ENCODE measurements at regions not wholly inside any gene's neighbourhood (a gene's known extent, or its start where the extent isn't known, plus 50 kb on each side); places are given as distances from the start of the nearest gene placed in this dataset.

DNA sequence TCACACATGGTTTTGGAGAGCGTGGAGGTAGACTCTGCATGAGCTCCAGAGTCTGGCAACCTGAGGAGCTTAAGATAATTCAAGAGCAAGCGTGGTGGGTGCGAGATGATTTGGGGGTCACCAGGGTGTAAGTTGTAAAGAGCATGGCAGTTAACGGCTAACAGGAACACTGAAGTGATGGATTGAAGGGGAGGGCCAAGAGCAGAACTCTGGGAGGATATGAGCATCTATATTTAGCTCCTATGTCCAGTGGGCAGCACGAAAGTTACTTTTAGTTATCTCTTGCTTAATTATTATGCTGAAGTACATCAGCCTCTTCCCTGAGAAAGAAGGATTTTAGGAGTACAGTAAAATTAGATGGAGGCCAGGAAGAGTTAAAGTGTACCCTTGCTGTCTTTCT, 231.9 kb upstream of the HAND2 start:
- 74 to 84% methylated on average over 5 of the region's 5 CpGs for WGBS, 2 donors
- Histone ChIP-seq H3K27me3 (no peaks in the 10 kb centered on the region), H3K27ac (no peak overlapping the region)

DNA sequence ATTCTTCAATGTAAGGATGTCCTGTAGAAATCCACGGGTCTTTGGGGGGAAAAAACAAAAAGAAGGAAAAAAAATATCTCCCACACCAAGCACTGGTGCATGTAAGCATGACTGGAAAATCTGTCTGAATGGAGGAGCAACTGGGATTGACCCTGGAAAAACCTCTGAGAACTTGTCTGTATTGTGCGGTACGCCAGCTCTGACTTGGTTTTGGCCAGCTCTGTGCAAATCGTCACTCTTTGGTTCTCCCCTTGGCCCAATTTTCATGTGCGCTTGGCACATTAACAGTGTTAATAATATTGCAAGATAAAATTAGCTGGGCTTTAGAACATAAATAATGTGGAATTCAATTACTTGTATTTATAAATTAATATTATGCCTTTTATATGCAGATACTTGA, 231.2 kb upstream of the HAND2 start:
- intact Hi-C loops (cut with DNase I): no loop called here
- H3K36me3 ChIP-seq: no peaks in the 10 kb centered on the region
- TF ChIP-seq EP300 (IDR thresholded peaks at IDR 0.05) (no peak), POLR2AphosphoS5 (IDR thresholded peaks at IDR 0.05) (no peak), POLR2A (IDR thresholded peaks at IDR 0.05) (no peak)
- TF ChIP-seq, protein P1, sequence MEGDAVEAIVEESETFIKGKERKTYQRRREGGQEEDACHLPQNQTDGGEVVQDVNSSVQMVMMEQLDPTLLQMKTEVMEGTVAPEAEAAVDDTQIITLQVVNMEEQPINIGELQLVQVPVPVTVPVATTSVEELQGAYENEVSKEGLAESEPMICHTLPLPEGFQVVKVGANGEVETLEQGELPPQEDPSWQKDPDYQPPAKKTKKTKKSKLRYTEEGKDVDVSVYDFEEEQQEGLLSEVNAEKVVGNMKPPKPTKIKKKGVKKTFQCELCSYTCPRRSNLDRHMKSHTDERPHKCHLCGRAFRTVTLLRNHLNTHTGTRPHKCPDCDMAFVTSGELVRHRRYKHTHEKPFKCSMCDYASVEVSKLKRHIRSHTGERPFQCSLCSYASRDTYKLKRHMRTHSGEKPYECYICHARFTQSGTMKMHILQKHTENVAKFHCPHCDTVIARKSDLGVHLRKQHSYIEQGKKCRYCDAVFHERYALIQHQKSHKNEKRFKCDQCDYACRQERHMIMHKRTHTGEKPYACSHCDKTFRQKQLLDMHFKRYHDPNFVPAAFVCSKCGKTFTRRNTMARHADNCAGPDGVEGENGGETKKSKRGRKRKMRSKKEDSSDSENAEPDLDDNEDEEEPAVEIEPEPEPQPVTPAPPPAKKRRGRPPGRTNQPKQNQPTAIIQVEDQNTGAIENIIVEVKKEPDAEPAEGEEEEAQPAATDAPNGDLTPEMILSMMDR (IDR thresholded peaks at IDR 0.05): no peak
- no peak overlapping the region for H3K27ac ChIP-seq
- no peak for DNase-seq
- no peak overlapping the region for H3K4me3 ChIP-seq
- H3K4me1 ChIP-seq: peaks cover 0 to 14% (median 5%) of the 10 kb centered on the region in 4 donors
- no peaks in the 10 kb centered on the region for H3K9me3 ChIP-seq
- 90 to 92% methylated on average over 5 of the region's 5 CpGs for WGBS, 2 donors
- H3K27me3 ChIP-seq: no peaks in the 10 kb centered on the region

More for the DNA sequence above, 231.9 kb upstream of the HAND2 start:
- no peaks in the 10 kb centered on the region for H3K9me3 ChIP-seq
- H3K4me3 ChIP-seq: no peak overlapping the region
- peaks cover 0 to 14% (median 5%) of the 10 kb centered on the region in 4 donors for H3K4me1 ChIP-seq
- DNase-seq: no peak
- intact Hi-C loops (cut with DNase I): no loop called here
- no peaks in the 10 kb centered on the region for H3K36me3 ChIP-seq
- TF ChIP-seq, protein P1 (IDR thresholded peaks at IDR 0.05): no peak
- TF ChIP-seq EP300 (IDR thresholded peaks at IDR 0.05): no peak
- TF ChIP-seq POLR2A (IDR thresholded peaks at IDR 0.05): no peak
- no peak for TF ChIP-seq POLR2AphosphoS5 (IDR thresholded peaks at IDR 0.05)

DNA sequence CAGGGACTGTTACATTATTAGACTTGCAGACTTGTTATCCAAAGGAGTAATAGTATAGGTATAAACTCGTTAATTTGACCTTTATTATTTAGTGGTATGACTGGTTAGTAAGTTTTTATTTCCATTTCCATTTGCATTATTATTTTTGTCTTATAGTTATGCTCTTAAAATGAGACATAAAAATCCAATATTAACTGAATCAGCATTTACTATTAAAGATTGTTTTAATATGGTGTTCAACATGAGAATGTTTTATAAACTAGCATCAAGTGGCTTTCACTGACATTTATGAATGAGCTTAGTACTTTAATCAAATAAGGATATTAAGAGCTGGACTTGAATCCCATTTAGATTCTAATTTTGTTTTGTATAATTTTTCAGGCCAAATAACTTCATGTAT, 228.1 kb upstream of the HAND2 start:
- 24 to 50% methylated on average over 1 of the region's 1 CpG for WGBS, 2 donors
- no peak overlapping the region for H3K27ac ChIP-seq
- H3K9me3 ChIP-seq: no peaks in the 10 kb centered on the region
- no peaks in the 10 kb centered on the region for H3K27me3 ChIP-seq
- intact Hi-C loops (cut with DNase I): no loop called here
- H3K4me3 ChIP-seq: no peak overlapping the region
- TF ChIP-seq EP300 (IDR thresholded peaks at IDR 0.05) (no peak), POLR2AphosphoS5 (IDR thresholded peaks at IDR 0.05) (no peak), POLR2A (IDR thresholded peaks at IDR 0.05) (no peak)
- TF ChIP-seq, protein P1 (IDR thresholded peaks at IDR 0.05): no peak
- no peaks in the 10 kb centered on the region for H3K36me3 ChIP-seq
- H3K4me1 ChIP-seq: peaks cover 0 to 14% (median 5%) of the 10 kb centered on the region in 4 donors
- no peak for DNase-seq

DNA sequence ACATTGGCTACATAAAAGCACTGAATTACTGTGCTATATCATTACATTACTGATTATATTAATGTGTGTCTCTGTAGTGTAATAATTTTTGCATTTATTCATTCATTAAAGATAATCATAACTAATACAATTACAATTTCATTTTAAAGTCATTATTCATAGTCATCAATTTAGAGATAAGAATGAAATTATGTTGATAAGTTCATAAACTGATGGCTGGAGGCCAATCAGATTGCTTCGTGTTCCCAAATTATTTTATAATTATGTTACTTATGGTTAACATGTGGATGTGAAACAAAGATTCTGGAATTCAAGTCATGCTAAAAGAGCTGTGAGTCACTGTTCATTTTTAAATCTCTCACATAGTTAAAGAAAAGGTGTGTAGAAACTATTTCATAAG, 223.4 kb upstream of the HAND2 start:
- H3K4me1 ChIP-seq: peaks cover 0 to 7% (median 3%) of the 10 kb centered on the region in 4 donors
- no peak for DNase-seq
- whole genome bisulfite sequencing, 2 donors: 18 to 67% methylated on average over 1 of the region's 1 CpG
- H3K27me3 ChIP-seq: no peaks in the 10 kb centered on the region
- intact Hi-C loops (cut with DNase I): no loop called here
- no peak overlapping the region for H3K27ac ChIP-seq
- no peaks in the 10 kb centered on the region for H3K36me3 ChIP-seq
- TF ChIP-seq POLR2AphosphoS5 (IDR thresholded peaks at IDR 0.05) (no peak), EP300 (IDR thresholded peaks at IDR 0.05) (no peak), POLR2A (IDR thresholded peaks at IDR 0.05) (no peak)
- TF ChIP-seq, protein P1 (IDR thresholded peaks at IDR 0.05): no peak
- H3K4me3 ChIP-seq: no peak overlapping the region
- H3K9me3 ChIP-seq: no peaks in the 10 kb centered on the region

DNA sequence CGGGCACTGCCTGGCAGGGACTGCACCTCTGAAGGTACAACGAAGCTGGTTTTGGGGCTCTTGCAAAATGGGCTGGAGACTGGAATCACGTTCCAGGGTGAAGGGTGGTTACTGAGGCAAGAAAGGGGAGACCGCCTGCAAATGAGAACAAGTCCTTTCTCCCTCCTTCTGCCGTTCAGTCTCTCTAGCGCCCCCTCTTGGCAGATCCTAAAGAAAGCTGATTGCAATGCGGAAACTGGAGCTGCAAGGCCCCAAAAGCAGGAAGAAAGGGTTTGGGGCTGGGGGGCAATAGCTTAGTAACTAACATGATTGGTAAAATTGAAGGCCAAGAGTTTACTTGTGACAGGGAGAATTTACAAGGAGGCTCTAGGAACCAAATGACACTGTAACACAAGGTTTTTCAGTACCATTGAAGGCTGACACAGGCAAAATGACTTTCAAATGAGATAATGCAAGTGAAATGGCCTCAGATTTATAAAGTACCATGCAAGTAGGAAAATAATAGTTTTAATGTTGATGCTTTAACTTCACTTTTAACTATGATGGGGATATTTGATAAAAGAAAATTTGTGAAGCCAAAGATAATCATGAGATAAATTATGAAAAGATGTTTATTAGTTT, 222.7 kb upstream of the HAND2 start:
- Histone ChIP-seq H3K4me3 (no peak overlapping the region), H3K9me3 (no peaks in the 10 kb centered on the region), H3K4me1 (peaks cover 0 to 8% (median 5%) of the 10 kb centered on the region in 4 donors), H3K36me3 (no peaks in the 10 kb centered on the region), H3K27ac (no peak overlapping the region), H3K27me3 (no peaks in the 10 kb centered on the region)
- TF ChIP-seq EP300 (IDR thresholded peaks at IDR 0.05) (no peak), POLR2AphosphoS5 (IDR thresholded peaks at IDR 0.05) (no peak), POLR2A (IDR thresholded peaks at IDR 0.05) (no peak)
- TF ChIP-seq, protein P1 (IDR thresholded peaks at IDR 0.05): no peak
- no peak for DNase-seq
- WGBS, 2 donors: 44 to 60% methylated on average over 7 of the region's 7 CpGs
- intact Hi-C loops (cut with DNase I): no loop called here
